GM23248 (cell line): ENCODE measurements at regions not wholly inside any gene's neighbourhood (a gene's known extent, or its start where the extent isn't known, plus 50 kb on each side); places are given as distances from the start of the nearest gene placed in this dataset.

Experiments used
- EZH2 ChIP-seq: fragments of 200-600 bp; sonication (generic); IDR thresholded peaks from 2 replicates; pipeline ENCODE4 v1.6.1; 2018; ENCODE audit warnings: antibody characterized with exemption, mild to moderate bottlenecking; ENCODE audit not compliant: insufficient read depth, poor library complexity, severe bottlenecking
- EZH2phosphoT487 ChIP-seq: fragments of 200-600 bp; sonication (generic); IDR thresholded peaks from 2 replicates; pipeline ENCODE4 v1.6.1; 2018; ENCODE audit warnings: antibody characterized with exemption, moderate library complexity, mild to moderate bottlenecking, low read depth; ENCODE audit not compliant: insufficient read depth

GRCh38 chr4:81648576-81649275 lies 177.0 kb upstream of the RASGEF1B start:
- no peak for TF ChIP-seq EZH2phosphoT487
- TF ChIP-seq EZH2 = no peak
